Keratinocyte (primary cell): ENCODE measurements at regions not wholly inside any gene's neighbourhood (a gene's known extent, or its start where the extent isn't known, plus 50 kb on each side); places are given as distances from the start of the nearest gene placed in this dataset.

Source experiments
- CTCF ChIP-seq, 3 experiments: IDR thresholded peaks in 1 of 3; conservative IDR thresholded peaks in 1 of 3; optimal IDR thresholded peaks in 1 of 3; 2 replicates in 2 of 3; 3 replicates in 1 of 3; pipeline versions ENCODE3 to v1.5.1; 2011; ENCODE audit warnings: low read length in 3 of 3, mild to moderate bottlenecking in 3 of 3, moderate library complexity in 2 of 3, control low read depth in 1 of 3, inconsistent platforms in 1 of 3; ENCODE audit not compliant: insufficient read depth in 2 of 3; ENCODE audit errors: extremely low read depth in 1 of 3
- EZH2 ChIP-seq: IDR thresholded peaks from one replicate; pipeline ENCODE4 v1.6.1; 2012; ENCODE audit warnings: inconsistent platforms, mild to moderate bottlenecking, low read length, moderate library complexity

GRCh38 chr5:37905230-37905629 is 65.4 kb upstream of the GDNF start:
- TF ChIP-seq CTCF (optimal IDR thresholded peaks at IDR 0.05 in 1 of 3, IDR thresholded peaks at IDR 0.05 in 1 of 3, conservative IDR thresholded peaks at IDR 0.05 in 1 of 3; ENCODE audit: extremely low read depth in 1 of 3, insufficient read depth in 2 of 3, low read length in 3 of 3) (no peak), EZH2 (no peak)
